Mesenchymal stem cell (in vitro differentiated cells and primary cell): ENCODE measurements at regions not wholly inside any gene's neighbourhood (a gene's known extent, or its start where the extent isn't known, plus 50 kb on each side); places are given as distances from the start of the nearest gene placed in this dataset.

ENCODE experiments used
- DNase-seq: peaks from one replicate; pipeline ENCODE4 v3.0.0-alpha.2; 2013
- H2AFZ ChIP-seq: one replicate; pipeline ENCODE4 v1.6.1; 2013; ENCODE audit warnings: low read depth, mild to moderate bottlenecking, control low read depth, inconsistent platforms, low read length, moderate library complexity
- H2AK5ac ChIP-seq: 2 replicates; pipeline ENCODE4 v1.6.1; 2013; ENCODE audit warnings: low read length, moderate library complexity, mild to moderate bottlenecking, inconsistent platforms; ENCODE audit not compliant: severe bottlenecking
- H2BK120ac ChIP-seq: one replicate; pipeline ENCODE4 v1.6.1; 2013; ENCODE audit warnings: low read depth, mild to moderate bottlenecking, inconsistent platforms, low read length, moderate library complexity
- H2BK12ac ChIP-seq, 2 experiments: one replicate each; pipeline ENCODE4 v1.6.1; 2013; ENCODE audit warnings: inconsistent platforms in 2 of 2, low read length in 2 of 2, mild to moderate bottlenecking in 2 of 2, moderate library complexity in 2 of 2, control low read depth in 1 of 2
- H2BK15ac ChIP-seq: one replicate; pipeline ENCODE4 v1.6.1; 2013; ENCODE audit warnings: mild to moderate bottlenecking, low read depth, inconsistent platforms; ENCODE audit not compliant: poor library complexity, severe bottlenecking
- H2BK5ac ChIP-seq: 2 replicates; pipeline ENCODE4 v1.6.1; 2013; ENCODE audit warnings: low read depth, mild to moderate bottlenecking, low read length, control low read depth, inconsistent platforms; ENCODE audit not compliant: poor library complexity, severe bottlenecking
- H3K14ac ChIP-seq, 2 experiments: one replicate each; pipeline ENCODE4 v1.6.1; 2013; ENCODE audit warnings: inconsistent platforms in 2 of 2, low read length in 2 of 2, control low read depth in 1 of 2, mild to moderate bottlenecking in 1 of 2, moderate library complexity in 1 of 2
- H3K18ac ChIP-seq, 2 experiments: one replicate each; pipeline ENCODE4 v1.6.1; 2013; ENCODE audit warnings: inconsistent platforms in 2 of 2, low read length in 2 of 2, control low read depth in 1 of 2, low read depth in 1 of 2, mild to moderate bottlenecking in 1 of 2
- H3K23ac ChIP-seq, 2 experiments: one replicate each; pipeline ENCODE4 v1.6.1; 2013; ENCODE audit warnings: inconsistent platforms in 2 of 2, low read length in 2 of 2, mild to moderate bottlenecking in 2 of 2, moderate library complexity in 2 of 2, control low read depth in 1 of 2
- H3K27ac ChIP-seq: 2 replicates; pipeline ENCODE4 v1.5.1; 2013; ENCODE audit warnings: mild to moderate bottlenecking, moderate library complexity, low read length, control low read depth, inconsistent platforms; ENCODE audit not compliant: poor library complexity, severe bottlenecking
- H3K27me3 ChIP-seq, 2 experiments: 2 replicates each; pipeline versions ENCODE4 v1.6.1 to v1.7.0; 2013; ENCODE audit warnings: low read length in 2 of 2, mild to moderate bottlenecking in 2 of 2, moderate library complexity in 2 of 2, control low read depth in 1 of 2, inconsistent platforms in 1 of 2; ENCODE audit not compliant: control insufficient read depth in 1 of 2, insufficient read depth in 1 of 2
- H3K36me3 ChIP-seq, 2 experiments: 2 replicates each; pipeline versions ENCODE4 v1.6.1 to v1.7.0; 2013; ENCODE audit warnings: low read length in 2 of 2, control low read depth in 1 of 2, inconsistent platforms in 1 of 2, low read depth in 1 of 2, mild to moderate bottlenecking in 1 of 2; ENCODE audit not compliant: insufficient read depth in 2 of 2, control insufficient read depth in 1 of 2
- H3K4ac ChIP-seq, 2 experiments: one replicate each; pipeline ENCODE4 v1.6.1; 2013; ENCODE audit warnings: inconsistent platforms in 2 of 2, low read length in 2 of 2, mild to moderate bottlenecking in 2 of 2, moderate library complexity in 2 of 2, control low read depth in 1 of 2, low read depth in 1 of 2
- H3K4me1 ChIP-seq: 2 replicates; pipeline ENCODE4 v1.6.1; 2013; ENCODE audit warnings: low read depth, low read length, control low read depth; ENCODE audit not compliant: control insufficient read depth, insufficient read depth
- H3K4me2 ChIP-seq: 2 replicates; pipeline ENCODE4 v1.6.1; 2013; ENCODE audit warnings: low read length, mild to moderate bottlenecking, inconsistent platforms; ENCODE audit not compliant: poor library complexity, severe bottlenecking
- H3K4me3 ChIP-seq, 2 experiments: 2 replicates each; pipeline versions ENCODE4 v1.5.1 to v1.7.0; 2013; ENCODE audit warnings: low read length in 2 of 2, mild to moderate bottlenecking in 2 of 2, control low read depth in 1 of 2, low read depth in 1 of 2; ENCODE audit not compliant: insufficient read depth in 1 of 2
- H3K79me1 ChIP-seq: replicated peaks from 2 replicates; pipeline ENCODE4 v1.6.1; 2013; ENCODE audit warnings: mild to moderate bottlenecking, control low read depth, low read length, inconsistent platforms; ENCODE audit not compliant: poor library complexity, severe bottlenecking
- H3K9ac ChIP-seq: 2 replicates; pipeline ENCODE4 v1.7.0; 2013; ENCODE audit warnings: mild to moderate bottlenecking, low read length, moderate library complexity
- H3K9me3 ChIP-seq: 2 replicates; pipeline ENCODE4 v1.7.0; 2013; ENCODE audit warnings: mild to moderate bottlenecking, low read length; ENCODE audit not compliant: control insufficient read depth
- H4K8ac ChIP-seq: one replicate; pipeline ENCODE4 v1.6.1; 2013; ENCODE audit warnings: inconsistent platforms, mild to moderate bottlenecking, low read length, moderate library complexity
- H4K91ac ChIP-seq: one replicate; pipeline ENCODE4 v1.6.1; 2013; ENCODE audit warnings: mild to moderate bottlenecking, low read length, inconsistent platforms
- WGBS: methylation state at CpG from one replicate; pipeline ENCODE4 v1.1.7; 2013; ENCODE audit warnings: mixed read lengths; 5-methylcytosine and 5-hydroxymethylcytosine counted together

GRCh38 chr2:200052627-200053026, 97.2 kb downstream of the MAIP1 start:
- no peak overlapping the region for H4K8ac ChIP-seq
- no peak overlapping the region for H3K14ac ChIP-seq
- no peaks in the 10 kb centered on the region for H3K36me3 ChIP-seq
- H3K9ac ChIP-seq, result no peak overlapping the region
- H2BK12ac ChIP-seq, result no peak overlapping the region
- no peak overlapping the region for H2BK15ac ChIP-seq
- H3K27me3 ChIP-seq, result no peaks in the 10 kb centered on the region
- no peak for DNase-seq
- peaks cover 10% of the 10 kb centered on the region for H3K9me3 ChIP-seq
- no peak overlapping the region for H3K23ac ChIP-seq
- no peak overlapping the region for H3K4me2 ChIP-seq
- H3K4me3 ChIP-seq, result no peak overlapping the region
- no CpG with 5 or more reads among the region's 3 CpGs for WGBS
- no peak overlapping the region for H2BK5ac ChIP-seq
- H3K4me1 ChIP-seq, result no peaks in the 10 kb centered on the region
- H2AK5ac ChIP-seq, result no peak overlapping the region
- H2BK120ac ChIP-seq, result no peak overlapping the region
- H3K79me1 ChIP-seq, result no peaks in the 10 kb centered on the region
- no peak overlapping the region for H2AFZ ChIP-seq
- H3K4ac ChIP-seq, result no peak overlapping the region
- H4K91ac ChIP-seq, result no peak overlapping the region
- H3K27ac ChIP-seq, result no peak overlapping the region
- no peak overlapping the region for H3K18ac ChIP-seq

GRCh38 chr2:200054681-200055468, 99.5 kb downstream of the MAIP1 start:
- Histone ChIP-seq H3K14ac (no peak overlapping the region), H3K79me1 (no peaks in the 10 kb centered on the region), H3K18ac (no peak overlapping the region), H3K27me3 (no peaks in the 10 kb centered on the region), H2AK5ac (no peak overlapping the region), H2BK120ac (no peak overlapping the region), H4K8ac (no peak overlapping the region), H3K4me3 (no peak overlapping the region), H4K91ac (no peak overlapping the region), H3K23ac (no peak overlapping the region), H2BK5ac (no peak overlapping the region), H2AFZ (no peak overlapping the region), H3K9ac (no peak overlapping the region), H2BK15ac (no peak overlapping the region), H3K36me3 (no peaks in the 10 kb centered on the region), H3K4ac (no peak overlapping the region), H3K4me1 (no peaks in the 10 kb centered on the region), H3K27ac (no peak overlapping the region), H3K9me3 (peaks cover 10% of the 10 kb centered on the region), H3K4me2 (no peak overlapping the region), H2BK12ac (no peak overlapping the region)
- WGBS, result 85% methylated on average over 15 of the region's 15 CpGs
- DNase-seq, result no peak

GRCh38 chr2:200056105-200056504, 100.7 kb downstream of the MAIP1 start:
- H3K27me3 ChIP-seq, result no peaks in the 10 kb centered on the region
- no peak overlapping the region for H3K27ac ChIP-seq
- no peak overlapping the region for H3K14ac ChIP-seq
- H3K18ac ChIP-seq, result no peak overlapping the region
- H3K4me1 ChIP-seq, result no peaks in the 10 kb centered on the region
- H3K4me2 ChIP-seq, result no peak overlapping the region
- H3K23ac ChIP-seq, result no peak overlapping the region
- no peak overlapping the region for H2BK15ac ChIP-seq
- DNase-seq, result no peak
- H3K9ac ChIP-seq, result no peak overlapping the region
- no peak overlapping the region for H2BK5ac ChIP-seq
- no peaks in the 10 kb centered on the region for H3K79me1 ChIP-seq
- H2BK12ac ChIP-seq, result peak overlapping the region in 1 of 2 experiments; percentile 6
- WGBS, result 88% methylated on average over 3 of the region's 3 CpGs
- no peak overlapping the region for H2AK5ac ChIP-seq
- H4K91ac ChIP-seq, result no peak overlapping the region
- H2BK120ac ChIP-seq, result no peak overlapping the region
- no peak overlapping the region for H3K4ac ChIP-seq
- H3K36me3 ChIP-seq, result no peaks in the 10 kb centered on the region
- no peak overlapping the region for H2AFZ ChIP-seq
- no peak overlapping the region for H3K4me3 ChIP-seq
- no peak overlapping the region for H4K8ac ChIP-seq
- H3K9me3 ChIP-seq, result peaks cover 10% of the 10 kb centered on the region

GRCh38 chr2:200063155-200063554, 107.8 kb downstream of the MAIP1 start:
- no peaks in the 10 kb centered on the region for H3K36me3 ChIP-seq
- WGBS, result 77% methylated on average over 3 of the region's 3 CpGs

More at GRCh38 chr2:200063155-200063554, 107.8 kb downstream of the MAIP1 start:
- Histone ChIP-seq H3K4me3 (no peak overlapping the region), H2AFZ (no peak overlapping the region), H3K9me3 (no peaks in the 10 kb centered on the region), H4K8ac (peak overlapping the region; percentile 60), H3K4me1 (no peaks in the 10 kb centered on the region), H3K9ac (no peak overlapping the region), H3K79me1 (no peaks in the 10 kb centered on the region), H4K91ac (no peak overlapping the region), H2BK120ac (no peak overlapping the region), H3K4ac (no peak overlapping the region), H3K23ac (no peak overlapping the region), H3K4me2 (no peak overlapping the region), H3K27ac (no peak overlapping the region), H2BK5ac (no peak overlapping the region), H3K18ac (no peak overlapping the region), H2AK5ac (no peak overlapping the region), H2BK15ac (no peak overlapping the region), H3K14ac (no peak overlapping the region), H3K27me3 (no peaks in the 10 kb centered on the region), H2BK12ac (no peak overlapping the region)
- DNase-seq, result no peak
